Tibial nerve (tissue), 4 donors: ENCODE measurements at regions not wholly inside any gene's neighbourhood (a gene's known extent, or its start where the extent isn't known, plus 50 kb on each side); places are given as distances from the start of the nearest gene placed in this dataset.

Experiments used
- DNase-seq, 2 donors: peaks; one replicate each; pipeline ENCODE4 v3.0.0-alpha.2; 2019; ENCODE audit warnings: low spot score in 2 of 2
- H3K27ac ChIP-seq, 4 donors: fragments of 200-600 bp; sonication (generic) in 3 of 4; one replicate each; pipeline ENCODE4 v1.5.1; 2017 to 2019; ENCODE audit warnings: mild to moderate bottlenecking in 1 of 4
- H3K27me3 ChIP-seq, 2 donors: fragments of 200-600 bp; sonication (generic) in 1 of 2; one replicate each; pipeline versions ENCODE4 v1.5.1 to v1.6.0; 2017 to 2019
- H3K36me3 ChIP-seq, 3 donors: fragments of 200-600 bp; sonication (generic); one replicate each; pipeline ENCODE4 v1.5.1; 2018 to 2019
- H3K4me1 ChIP-seq, 4 donors: fragments of 200-600 bp; sonication (generic) in 3 of 4; one replicate each; pipeline ENCODE4 v1.5.1; 2017 to 2019
- H3K4me3 ChIP-seq, 4 donors: fragments of 200-600 bp; sonication (generic) in 3 of 4; one replicate each; pipeline ENCODE4 v1.5.1; 2017 to 2019; ENCODE audit warnings: mild to moderate bottlenecking in 1 of 4, moderate library complexity in 1 of 4
- H3K9me3 ChIP-seq, 4 donors: fragments of 200-600 bp; sonication (generic) in 3 of 4; one replicate each; pipeline ENCODE4 v1.5.1; 2017 to 2019
- CTCF ChIP-seq, 5 experiments: fragments of 200-600 bp in 3 of 5; fragments of 450-650 bp in 2 of 5; sonication (generic) in 3 of 5; IDR thresholded peaks; one replicate each; pipeline ENCODE4 v1.5.1; 2016 to 2019; ENCODE audit warnings: antibody characterized with exemption in 5 of 5, mild to moderate bottlenecking in 3 of 5, moderate library complexity in 2 of 5
- EP300 ChIP-seq, 2 donors: sonication (generic); formaldehyde crosslinking; IDR thresholded peaks; one replicate each; pipeline ENCODE4 v1.6.1; 2017; ENCODE audit warnings: antibody characterized with exemption in 2 of 2, mild to moderate bottlenecking in 1 of 2
- POLR2A ChIP-seq, 2 donors: fragments of 450-650 bp; IDR thresholded peaks; one replicate each; pipeline ENCODE4 v1.6.1; 2017; ENCODE audit warnings: antibody characterized with exemption in 2 of 2, mild to moderate bottlenecking in 2 of 2, moderate library complexity in 2 of 2
- WGBS, 2 donors: methylation state at CpG; one replicate each; pipeline ENCODE4 v1.1.5; 2018; 5-methylcytosine and 5-hydroxymethylcytosine counted together

GRCh38 chr1:229157480-229157879 is 113.4 kb upstream of the RAB4A start:
- peak overlapping the region in 1 of 4 donors; percentile 54 for H3K27ac ChIP-seq

GRCh38 chr1:229158341-229158921 is 112.5 kb upstream of the RAB4A start:
- H3K9me3 ChIP-seq: no peaks in the 10 kb centered on the region
- TF ChIP-seq EP300 (IDR thresholded peaks at IDR 0.05) (peak; percentile 19 to 61), CTCF (IDR thresholded peaks at IDR 0.05) (no peak)
- no peaks in the 10 kb centered on the region for H3K27me3 ChIP-seq
- H3K27ac ChIP-seq: peak overlapping the region in 1 of 4 donors; percentile 54
- DNase-seq: peak in 1 of 2 donors; percentile 53
- H3K4me3 ChIP-seq: no peak overlapping the region
- WGBS, 2 donors: 73% methylated on average over 11 of the region's 11 CpGs
- no peaks in the 10 kb centered on the region for H3K36me3 ChIP-seq
- H3K4me1 ChIP-seq: peaks cover 0 to 18% (median 3%) of the 10 kb centered on the region in 4 donors

More at GRCh38 chr1:229157480-229157879, 113.4 kb upstream of the RAB4A start:
- Histone ChIP-seq H3K4me1 (peaks cover 0 to 18% (median 3%) of the 10 kb centered on the region in 4 donors), H3K27me3 (no peaks in the 10 kb centered on the region), H3K4me3 (no peak overlapping the region), H3K9me3 (peaks cover 0 to 7% (median 0%) of the 10 kb centered on the region in 4 donors), H3K36me3 (no peaks in the 10 kb centered on the region)
- TF ChIP-seq CTCF (IDR thresholded peaks at IDR 0.05): no peak
- TF ChIP-seq POLR2A (IDR thresholded peaks at IDR 0.05): no peak
- no peak for TF ChIP-seq EP300 (IDR thresholded peaks at IDR 0.05)
- DNase-seq: no peak
- WGBS, 2 donors: 69 to 80% methylated on average over 4 of the region's 4 CpGs

GRCh38 chr1:229158927-229159326 is 112.0 kb upstream of the RAB4A start:
- peaks cover 0 to 18% (median 3%) of the 10 kb centered on the region in 4 donors for H3K4me1 ChIP-seq
- no peak overlapping the region for H3K27ac ChIP-seq
- no peaks in the 10 kb centered on the region for H3K27me3 ChIP-seq
- 54 to 58% methylated on average over 4 of the region's 4 CpGs for WGBS, 2 donors
- no peaks in the 10 kb centered on the region for H3K36me3 ChIP-seq
- TF ChIP-seq EP300 (IDR thresholded peaks at IDR 0.05) (no peak), CTCF (IDR thresholded peaks at IDR 0.05) (no peak), POLR2A (IDR thresholded peaks at IDR 0.05) (no peak)
- H3K4me3 ChIP-seq: no peak overlapping the region
- no peak for DNase-seq
- H3K9me3 ChIP-seq: no peaks in the 10 kb centered on the region

GRCh38 chr1:229159668-229160544 is 111.0 kb upstream of the RAB4A start:
- H3K4me1 ChIP-seq: peaks cover 0 to 20% (median 2%) of the 10 kb centered on the region in 4 donors
- no peak overlapping the region for H3K4me3 ChIP-seq
- 65 to 69% methylated on average over 8 of the region's 8 CpGs for WGBS, 2 donors
- H3K27ac ChIP-seq: no peak overlapping the region
- H3K36me3 ChIP-seq: no peaks in the 10 kb centered on the region
- H3K27me3 ChIP-seq: no peaks in the 10 kb centered on the region
- DNase-seq: no peak
- no peak for TF ChIP-seq CTCF (IDR thresholded peaks at IDR 0.05)
- no peak for TF ChIP-seq EP300 (IDR thresholded peaks at IDR 0.05)
- TF ChIP-seq POLR2A (IDR thresholded peaks at IDR 0.05): no peak
- H3K9me3 ChIP-seq: no peaks in the 10 kb centered on the region

- H3K27ac ChIP-seq: no peak overlapping the region
- no peak for TF ChIP-seq CTCF (IDR thresholded peaks at IDR 0.05)
- TF ChIP-seq EP300 (IDR thresholded peaks at IDR 0.05): no peak
- no peak for TF ChIP-seq POLR2A (IDR thresholded peaks at IDR 0.05)
- H3K4me3 ChIP-seq: no peak overlapping the region
- 89 to 96% methylated on average over 2 of the region's 2 CpGs for WGBS, 2 donors
- no peaks in the 10 kb centered on the region for H3K27me3 ChIP-seq
- H3K9me3 ChIP-seq: no peaks in the 10 kb centered on the region
- H3K36me3 ChIP-seq: no peaks in the 10 kb centered on the region
- no peak for DNase-seq
- H3K4me1 ChIP-seq: peaks cover 0 to 9% (median 0%) of the 10 kb centered on the region in 4 donors
Observed at GRCh38 chr1:229161740-229162139, 109.2 kb upstream of the RAB4A start.
